Suprapubic skin (tissue), 4 donors: ENCODE measurements at regions not wholly inside any gene's neighbourhood (a gene's known extent, or its start where the extent isn't known, plus 50 kb on each side); places are given as distances from the start of the nearest gene placed in this dataset.

Experiments used
- EP300 ChIP-seq: sonication (generic); formaldehyde crosslinking; IDR thresholded peaks from one replicate; pipeline ENCODE4 v1.6.1; 2017; ENCODE audit warnings: antibody characterized with exemption
- POLR2A ChIP-seq, 2 donors: fragments of 450-650 bp; IDR thresholded peaks; one replicate each; pipeline ENCODE4 v1.6.1; 2017; ENCODE audit warnings: antibody characterized with exemption in 2 of 2, mild to moderate bottlenecking in 2 of 2, moderate library complexity in 2 of 2
- POLR2AphosphoS5 ChIP-seq, 3 donors: sonication (generic); formaldehyde crosslinking; IDR thresholded peaks; one replicate each; pipeline ENCODE4 v1.6.1; 2017; ENCODE audit warnings: antibody characterized with exemption in 3 of 3
- TF ChIP-seq, protein P1 (sequence below), 2 donors: fragments of 200-600 bp in 1 of 2; fragments of 450-650 bp in 1 of 2; sonication (generic) in 1 of 2; IDR thresholded peaks; one replicate each; pipeline ENCODE4 v1.5.1; 2016 to 2019; ENCODE audit warnings: antibody characterized with exemption in 2 of 2, mild to moderate bottlenecking in 1 of 2, moderate library complexity in 1 of 2

- TF ChIP-seq POLR2A (IDR thresholded peaks at IDR 0.05) (no peak), EP300 (no peak), POLR2AphosphoS5 (IDR thresholded peaks at IDR 0.05) (no peak)
- TF ChIP-seq, protein P1, sequence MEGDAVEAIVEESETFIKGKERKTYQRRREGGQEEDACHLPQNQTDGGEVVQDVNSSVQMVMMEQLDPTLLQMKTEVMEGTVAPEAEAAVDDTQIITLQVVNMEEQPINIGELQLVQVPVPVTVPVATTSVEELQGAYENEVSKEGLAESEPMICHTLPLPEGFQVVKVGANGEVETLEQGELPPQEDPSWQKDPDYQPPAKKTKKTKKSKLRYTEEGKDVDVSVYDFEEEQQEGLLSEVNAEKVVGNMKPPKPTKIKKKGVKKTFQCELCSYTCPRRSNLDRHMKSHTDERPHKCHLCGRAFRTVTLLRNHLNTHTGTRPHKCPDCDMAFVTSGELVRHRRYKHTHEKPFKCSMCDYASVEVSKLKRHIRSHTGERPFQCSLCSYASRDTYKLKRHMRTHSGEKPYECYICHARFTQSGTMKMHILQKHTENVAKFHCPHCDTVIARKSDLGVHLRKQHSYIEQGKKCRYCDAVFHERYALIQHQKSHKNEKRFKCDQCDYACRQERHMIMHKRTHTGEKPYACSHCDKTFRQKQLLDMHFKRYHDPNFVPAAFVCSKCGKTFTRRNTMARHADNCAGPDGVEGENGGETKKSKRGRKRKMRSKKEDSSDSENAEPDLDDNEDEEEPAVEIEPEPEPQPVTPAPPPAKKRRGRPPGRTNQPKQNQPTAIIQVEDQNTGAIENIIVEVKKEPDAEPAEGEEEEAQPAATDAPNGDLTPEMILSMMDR (IDR thresholded peaks at IDR 0.05) = no peak
These were observed 273.4 kb downstream of the HAPSTR1 start for GRCh38 chr16:9364721-9365369.
